Fibroblast of mammary gland (primary cell): ENCODE measurements at regions not wholly inside any gene's neighbourhood (a gene's known extent, or its start where the extent isn't known, plus 50 kb on each side); places are given as distances from the start of the nearest gene placed in this dataset.

Experiments
- DNase-seq: peaks from one replicate; pipeline ENCODE4 v3.0.0-alpha.2; 2010; ENCODE audit warnings: low read depth
- H3K4me3 ChIP-seq: 2 replicates; pipeline ENCODE4 v1.5.1; 2011; ENCODE audit warnings: low read depth, mild to moderate bottlenecking, low read length, moderate library complexity; ENCODE audit not compliant: control insufficient read depth
- TF ChIP-seq, protein P1 (sequence below): conservative IDR thresholded peaks from 2 replicates; pipeline ENCODE4 v1.5.1; 2011; ENCODE audit warnings: low read depth, low read length, inconsistent platforms; ENCODE audit not compliant: control insufficient read depth, insufficient read depth

DNA sequence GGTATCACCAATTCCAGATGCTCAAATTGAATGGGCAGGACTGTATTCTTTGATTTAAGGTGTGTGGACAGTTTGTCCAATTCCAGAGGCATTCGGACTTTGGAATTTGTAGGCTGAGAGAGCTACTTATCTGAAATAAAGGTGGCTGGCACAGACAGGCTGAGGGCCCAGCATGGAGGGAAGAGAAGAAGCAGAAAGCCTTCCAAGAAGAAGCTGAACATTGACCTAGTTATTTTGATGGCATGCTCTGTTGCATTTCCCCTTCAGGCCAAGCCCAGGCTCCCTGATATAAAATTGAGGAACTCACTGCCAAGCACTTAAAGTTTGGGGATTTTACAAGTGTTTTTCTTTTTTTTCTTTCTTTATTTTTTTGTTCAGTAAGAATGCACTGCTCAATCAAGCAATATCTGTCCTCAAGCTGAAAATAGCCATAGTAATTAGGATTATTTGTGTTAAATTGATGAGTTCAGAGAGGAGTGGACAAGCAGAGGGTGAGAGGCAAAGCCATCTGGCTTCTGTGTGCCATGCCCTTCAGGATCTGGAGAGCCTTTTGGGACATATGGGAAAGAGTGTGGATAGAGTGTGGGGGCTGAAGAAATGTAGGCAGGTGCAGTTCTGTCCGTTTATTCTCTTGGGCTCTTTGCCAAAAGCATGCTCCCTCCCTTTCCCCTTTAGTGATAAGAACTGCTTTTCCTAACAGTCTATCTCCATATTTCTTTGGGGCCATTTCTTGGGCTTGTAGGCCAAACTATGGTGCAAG lies 148.9 kb downstream of the OXSM start:
- H3K4me3 ChIP-seq = no peak overlapping the region
- no peak for DNase-seq
- TF ChIP-seq, protein P1, sequence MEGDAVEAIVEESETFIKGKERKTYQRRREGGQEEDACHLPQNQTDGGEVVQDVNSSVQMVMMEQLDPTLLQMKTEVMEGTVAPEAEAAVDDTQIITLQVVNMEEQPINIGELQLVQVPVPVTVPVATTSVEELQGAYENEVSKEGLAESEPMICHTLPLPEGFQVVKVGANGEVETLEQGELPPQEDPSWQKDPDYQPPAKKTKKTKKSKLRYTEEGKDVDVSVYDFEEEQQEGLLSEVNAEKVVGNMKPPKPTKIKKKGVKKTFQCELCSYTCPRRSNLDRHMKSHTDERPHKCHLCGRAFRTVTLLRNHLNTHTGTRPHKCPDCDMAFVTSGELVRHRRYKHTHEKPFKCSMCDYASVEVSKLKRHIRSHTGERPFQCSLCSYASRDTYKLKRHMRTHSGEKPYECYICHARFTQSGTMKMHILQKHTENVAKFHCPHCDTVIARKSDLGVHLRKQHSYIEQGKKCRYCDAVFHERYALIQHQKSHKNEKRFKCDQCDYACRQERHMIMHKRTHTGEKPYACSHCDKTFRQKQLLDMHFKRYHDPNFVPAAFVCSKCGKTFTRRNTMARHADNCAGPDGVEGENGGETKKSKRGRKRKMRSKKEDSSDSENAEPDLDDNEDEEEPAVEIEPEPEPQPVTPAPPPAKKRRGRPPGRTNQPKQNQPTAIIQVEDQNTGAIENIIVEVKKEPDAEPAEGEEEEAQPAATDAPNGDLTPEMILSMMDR = no peak

DNA sequence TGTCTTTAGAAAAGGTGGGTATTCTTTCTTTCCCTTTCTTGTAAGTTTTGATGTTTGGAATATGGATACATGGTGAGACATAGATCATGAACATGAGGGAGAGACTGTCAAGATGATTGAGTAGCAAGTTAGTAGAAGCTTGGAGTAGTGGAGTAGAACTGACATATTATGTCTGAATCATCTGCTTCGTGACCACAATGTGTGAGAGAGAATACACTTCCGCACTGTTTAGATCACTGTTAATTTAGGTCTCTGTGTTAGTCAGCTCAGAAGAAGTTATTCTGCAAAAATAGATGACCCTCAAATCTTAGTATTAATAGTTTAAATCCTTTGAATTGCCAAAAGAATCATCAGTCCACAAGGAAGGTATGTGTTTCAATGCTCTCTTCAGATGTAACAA lies 151.0 kb downstream of the OXSM start:
- TF ChIP-seq, protein P1 = no peak
- H3K4me3 ChIP-seq = no peak overlapping the region
- no peak for DNase-seq

DNA sequence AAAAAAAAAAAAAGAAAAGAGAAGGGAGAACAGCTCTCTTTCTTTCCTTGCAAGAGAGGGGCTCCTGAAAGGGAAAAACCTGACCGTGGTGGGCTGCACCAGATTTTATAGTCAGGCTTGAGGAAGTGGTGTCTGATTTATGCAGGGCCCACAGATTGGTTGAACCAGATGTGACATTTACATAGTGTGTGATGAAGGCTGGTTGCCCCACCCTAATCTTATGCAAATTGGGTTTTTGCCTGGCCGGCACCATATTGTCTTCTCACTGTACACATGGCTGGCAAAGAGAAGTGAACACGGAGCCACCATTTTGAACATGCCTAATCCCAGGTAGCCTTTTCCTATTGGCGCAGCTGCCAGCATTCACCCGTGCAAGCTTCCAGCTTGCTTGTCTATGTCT lies 154.4 kb downstream of the OXSM start:
- TF ChIP-seq, protein P1 = no peak
- no peak for DNase-seq
- no peak overlapping the region for H3K4me3 ChIP-seq

DNA sequence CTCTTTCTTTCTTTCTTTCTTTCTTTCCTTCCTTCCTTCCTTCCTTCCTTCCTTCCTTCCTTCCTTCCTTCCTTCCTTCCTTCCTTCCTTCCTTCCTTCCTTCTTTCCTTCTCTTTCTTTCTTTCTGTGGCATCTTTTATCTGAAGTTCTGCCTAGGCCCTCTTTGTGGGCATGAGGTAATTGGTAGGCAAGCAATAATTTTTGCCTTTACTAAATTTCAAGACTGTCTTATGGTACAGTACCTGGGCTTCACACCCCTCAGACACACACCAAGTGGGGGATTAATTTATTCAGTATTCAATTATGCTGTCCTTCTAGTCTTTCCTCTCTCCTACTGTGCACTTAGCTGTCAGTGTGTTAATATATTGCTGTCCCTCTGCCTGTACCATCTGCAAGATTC lies 155.5 kb downstream of the OXSM start:
- TF ChIP-seq, protein P1 = no peak
- no peak for DNase-seq

DNA sequence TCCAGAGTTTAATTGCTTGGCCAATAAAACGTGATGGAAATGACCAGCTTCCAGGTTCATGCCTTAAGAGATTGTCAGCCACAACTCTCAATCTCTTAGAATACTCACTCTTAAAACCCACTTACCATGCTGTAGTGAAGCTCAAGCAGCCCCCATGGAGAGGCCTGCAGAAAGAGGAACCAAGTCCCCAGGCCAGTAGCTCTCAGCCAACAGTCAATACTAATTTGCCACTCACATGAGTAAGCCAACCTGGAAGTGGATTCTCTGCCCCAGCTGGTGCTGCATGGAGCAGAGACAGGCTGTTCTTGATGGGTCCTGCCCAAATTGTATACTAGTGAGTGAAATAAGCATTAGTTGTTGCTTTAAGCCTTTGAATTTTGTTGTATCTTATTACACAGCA lies 155.9 kb downstream of the OXSM start:
- no peak for DNase-seq
- TF ChIP-seq, protein P1 = no peak
- H3K4me3 ChIP-seq = no peak overlapping the region

More for the DNA sequence above, 155.5 kb downstream of the OXSM start:
- no peak overlapping the region for H3K4me3 ChIP-seq

DNA sequence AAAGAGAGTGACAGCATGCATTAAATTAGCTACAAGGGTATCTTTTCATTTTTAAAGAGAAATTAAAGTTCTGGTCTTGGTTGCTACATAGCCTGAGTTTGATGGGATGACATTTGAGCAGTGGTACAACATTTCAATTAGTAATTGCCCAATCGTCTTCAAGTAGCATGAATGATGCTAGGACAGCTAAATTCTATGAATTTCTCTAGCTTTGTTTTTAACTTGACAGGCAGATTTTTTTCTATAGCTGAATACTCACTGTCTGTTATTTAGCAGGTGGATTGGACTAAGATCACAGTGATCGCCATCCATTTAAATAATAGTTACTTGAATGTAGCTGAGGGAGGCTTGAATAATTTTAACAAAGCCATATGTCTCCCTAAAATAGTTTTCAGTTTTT lies 162.2 kb downstream of the OXSM start:
- H3K4me3 ChIP-seq = no peak overlapping the region
- TF ChIP-seq, protein P1 = no peak
- no peak for DNase-seq

DNA sequence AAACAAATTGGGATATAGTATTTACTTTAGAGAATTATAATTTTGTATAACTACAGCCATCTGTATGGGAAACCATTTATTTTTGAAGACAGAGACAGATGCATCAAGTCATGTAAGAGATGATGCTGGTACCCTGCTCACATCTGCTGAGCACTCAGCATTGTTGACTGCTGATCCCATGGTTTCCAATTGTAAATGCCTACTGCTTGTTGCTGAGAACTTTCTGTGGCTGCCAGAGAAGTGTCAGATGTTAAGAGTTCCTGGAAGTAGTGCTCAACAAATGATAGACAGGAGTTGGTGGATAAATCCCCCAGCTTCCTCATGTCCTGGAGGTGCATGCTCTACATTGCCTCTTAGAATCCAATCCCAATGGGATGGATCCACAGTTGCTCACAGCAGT lies 167.1 kb downstream of the OXSM start:
- DNase-seq = no peak
- H3K4me3 ChIP-seq = no peak overlapping the region
- TF ChIP-seq, protein P1 = no peak
